ENCODE measurements at regions not wholly inside any gene's neighbourhood (a gene's known extent, or its start where the extent isn't known, plus 50 kb on each side); places are given as distances from the start of the nearest gene placed in this dataset.

- H3K4me3 ChIP-seq (ENCODE audit: low read length): no peak overlapping the region
- no peaks in the 10 kb centered on the region for H3K27me3 ChIP-seq (ENCODE audit: insufficient read depth, low read length)
- H3K9me3 ChIP-seq (ENCODE audit: low read depth, low read length): no peaks in the 10 kb centered on the region
- no peaks in the 10 kb centered on the region for H3K4me1 ChIP-seq (ENCODE audit: insufficient read depth, low read length)
Observed at GRCh38 chr5:125295405-125295872, 549.0 kb upstream of the ZNF608 start.

- Histone ChIP-seq H3K9me3 (ENCODE audit: low read depth, low read length) (no peaks in the 10 kb centered on the region), H3K27me3 (ENCODE audit: insufficient read depth, low read length) (no peaks in the 10 kb centered on the region), H3K4me1 (ENCODE audit: insufficient read depth, low read length) (no peaks in the 10 kb centered on the region), H3K4me3 (ENCODE audit: low read length) (no peak overlapping the region)
Observed at GRCh38 chr5:125298258-125298657, 551.8 kb upstream of the ZNF608 start.

GRCh38 chr5:125298746-125299379 is 552.4 kb upstream of the ZNF608 start:
- H3K4me1 ChIP-seq (ENCODE audit: insufficient read depth, low read length): no peaks in the 10 kb centered on the region
- H3K4me3 ChIP-seq (ENCODE audit: low read length): no peak overlapping the region
- H3K27me3 ChIP-seq (ENCODE audit: insufficient read depth, low read length): no peaks in the 10 kb centered on the region
- H3K9me3 ChIP-seq (ENCODE audit: low read depth, low read length): no peaks in the 10 kb centered on the region

- no peaks in the 10 kb centered on the region for H3K4me1 ChIP-seq (ENCODE audit: insufficient read depth, low read length)
- no peaks in the 10 kb centered on the region for H3K9me3 ChIP-seq (ENCODE audit: low read depth, low read length)
- H3K27me3 ChIP-seq (ENCODE audit: insufficient read depth, low read length): no peaks in the 10 kb centered on the region
- no peak overlapping the region for H3K4me3 ChIP-seq (ENCODE audit: low read length)
Observed at GRCh38 chr5:125301711-125302110, 555.3 kb upstream of the ZNF608 start.

GRCh38 chr5:125302577-125302976 is 556.1 kb upstream of the ZNF608 start:
- no peak overlapping the region for H3K4me3 ChIP-seq (ENCODE audit: low read length)
- H3K27me3 ChIP-seq (ENCODE audit: insufficient read depth, low read length): no peaks in the 10 kb centered on the region
- H3K9me3 ChIP-seq (ENCODE audit: low read depth, low read length): no peaks in the 10 kb centered on the region
- H3K4me1 ChIP-seq (ENCODE audit: insufficient read depth, low read length): no peaks in the 10 kb centered on the region

- Histone ChIP-seq H3K27me3 (ENCODE audit: insufficient read depth, low read length) (no peaks in the 10 kb centered on the region), H3K4me1 (ENCODE audit: insufficient read depth, low read length) (no peaks in the 10 kb centered on the region), H3K9me3 (ENCODE audit: low read depth, low read length) (peaks cover 4% of the 10 kb centered on the region), H3K4me3 (ENCODE audit: low read length) (no peak overlapping the region)
Observed at GRCh38 chr5:125306741-125307140, 560.3 kb upstream of the ZNF608 start.

GRCh38 chr5:125310749-125311148 is 564.3 kb upstream of the ZNF608 start:
- Histone ChIP-seq H3K4me1 (ENCODE audit: insufficient read depth, low read length) (no peaks in the 10 kb centered on the region), H3K9me3 (ENCODE audit: low read depth, low read length) (peaks cover 4% of the 10 kb centered on the region), H3K4me3 (ENCODE audit: low read length) (no peak overlapping the region), H3K27me3 (ENCODE audit: insufficient read depth, low read length) (no peaks in the 10 kb centered on the region)

GRCh38 chr5:125311743-125312142 is 565.3 kb upstream of the ZNF608 start:
- peaks cover 4% of the 10 kb centered on the region for H3K9me3 ChIP-seq (ENCODE audit: low read depth, low read length)
- no peaks in the 10 kb centered on the region for H3K27me3 ChIP-seq (ENCODE audit: insufficient read depth, low read length)
- no peaks in the 10 kb centered on the region for H3K4me1 ChIP-seq (ENCODE audit: insufficient read depth, low read length)
- H3K4me3 ChIP-seq (ENCODE audit: low read length): no peak overlapping the region

- H3K9me3 ChIP-seq (ENCODE audit: low read depth, low read length): no peaks in the 10 kb centered on the region
Observed at GRCh38 chr5:125313555-125313954, 567.1 kb upstream of the ZNF608 start.

GRCh38 chr5:125315306-125315705 is 568.9 kb upstream of the ZNF608 start:
- H3K4me1 ChIP-seq (ENCODE audit: insufficient read depth, low read length): no peaks in the 10 kb centered on the region
- H3K9me3 ChIP-seq (ENCODE audit: low read depth, low read length): no peaks in the 10 kb centered on the region
- H3K27me3 ChIP-seq (ENCODE audit: insufficient read depth, low read length): no peaks in the 10 kb centered on the region
- no peak overlapping the region for H3K4me3 ChIP-seq (ENCODE audit: low read length)

More at GRCh38 chr5:125313555-125313954, 567.1 kb upstream of the ZNF608 start:
- H3K4me3 ChIP-seq (ENCODE audit: low read length): no peak overlapping the region
- H3K27me3 ChIP-seq (ENCODE audit: insufficient read depth, low read length): no peaks in the 10 kb centered on the region
- no peaks in the 10 kb centered on the region for H3K4me1 ChIP-seq (ENCODE audit: insufficient read depth, low read length)

GRCh38 chr5:125316391-125316790 is 570.0 kb upstream of the ZNF608 start:
- Histone ChIP-seq H3K4me1 (ENCODE audit: insufficient read depth, low read length) (no peaks in the 10 kb centered on the region), H3K27me3 (ENCODE audit: insufficient read depth, low read length) (no peaks in the 10 kb centered on the region), H3K9me3 (ENCODE audit: low read depth, low read length) (no peaks in the 10 kb centered on the region), H3K4me3 (ENCODE audit: low read length) (no peak overlapping the region)

GRCh38 chr5:125316915-125317535 is 570.6 kb upstream of the ZNF608 start:
- H3K4me1 ChIP-seq (ENCODE audit: insufficient read depth, low read length): no peaks in the 10 kb centered on the region
- H3K27me3 ChIP-seq (ENCODE audit: insufficient read depth, low read length): no peaks in the 10 kb centered on the region
- H3K4me3 ChIP-seq (ENCODE audit: low read length): no peak overlapping the region
- H3K9me3 ChIP-seq (ENCODE audit: low read depth, low read length): no peaks in the 10 kb centered on the region

GRCh38 chr5:125317536-125317995 is 571.1 kb upstream of the ZNF608 start:
- Histone ChIP-seq H3K4me3 (ENCODE audit: low read length) (no peak overlapping the region), H3K9me3 (ENCODE audit: low read depth, low read length) (no peaks in the 10 kb centered on the region), H3K4me1 (ENCODE audit: insufficient read depth, low read length) (no peaks in the 10 kb centered on the region), H3K27me3 (ENCODE audit: insufficient read depth, low read length) (no peaks in the 10 kb centered on the region)

- Histone ChIP-seq H3K4me1 (ENCODE audit: insufficient read depth, low read length) (no peaks in the 10 kb centered on the region), H3K4me3 (ENCODE audit: low read length) (no peak overlapping the region), H3K9me3 (ENCODE audit: low read depth, low read length) (no peaks in the 10 kb centered on the region), H3K27me3 (ENCODE audit: insufficient read depth, low read length) (no peaks in the 10 kb centered on the region)
Observed at GRCh38 chr5:125321654-125322053, 575.2 kb upstream of the ZNF608 start.

GRCh38 chr5:125323613-125324012 is 577.2 kb upstream of the ZNF608 start:
- no peak overlapping the region for H3K4me3 ChIP-seq (ENCODE audit: low read length)

More at GRCh38 chr5:125323613-125324012, 577.2 kb upstream of the ZNF608 start:
- H3K27me3 ChIP-seq (ENCODE audit: insufficient read depth, low read length): no peaks in the 10 kb centered on the region
- no peaks in the 10 kb centered on the region for H3K4me1 ChIP-seq (ENCODE audit: insufficient read depth, low read length)
- no peaks in the 10 kb centered on the region for H3K9me3 ChIP-seq (ENCODE audit: low read depth, low read length)

Measured in mononuclear cell (primary cell).